Fibroblast of peridontal ligament (primary cell): ENCODE measurements at regions not wholly inside any gene's neighbourhood (a gene's known extent, or its start where the extent isn't known, plus 50 kb on each side); places are given as distances from the start of the nearest gene placed in this dataset.
"Not testable (repeated sequence)": the region's sequence is repeated elsewhere in the genome, so short reads cannot be mapped to it uniquely, and the experiment has no call there.

Experiments used
- DNase-seq: peaks from one replicate; pipeline ENCODE4 v3.0.0-alpha.2; 2010; ENCODE audit errors: extremely low read depth

GRCh38 chr21:18716578-18717138 is 313.1 kb upstream of the TMPRSS15 start:
- no peak for DNase-seq

DNA sequence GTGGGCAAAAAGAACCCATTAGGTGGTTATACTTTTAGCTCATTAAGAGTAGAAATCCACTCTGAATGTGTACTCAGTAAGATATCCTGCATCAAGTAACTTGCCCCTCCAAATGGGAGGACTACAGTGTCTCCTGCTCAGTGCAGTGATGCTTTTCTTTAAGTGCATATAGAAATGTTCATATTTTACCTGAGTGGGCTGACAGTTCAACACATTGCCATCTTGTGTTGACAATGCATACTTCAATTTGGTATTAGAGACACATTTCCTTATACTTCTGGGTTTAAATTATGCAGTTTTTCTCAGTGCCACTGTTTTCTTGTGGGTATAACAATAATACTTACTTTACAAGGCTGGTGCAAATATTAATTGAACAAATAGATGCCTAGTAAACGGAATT is 318.6 kb upstream of the TMPRSS15 start:
- no peak for DNase-seq

DNA sequence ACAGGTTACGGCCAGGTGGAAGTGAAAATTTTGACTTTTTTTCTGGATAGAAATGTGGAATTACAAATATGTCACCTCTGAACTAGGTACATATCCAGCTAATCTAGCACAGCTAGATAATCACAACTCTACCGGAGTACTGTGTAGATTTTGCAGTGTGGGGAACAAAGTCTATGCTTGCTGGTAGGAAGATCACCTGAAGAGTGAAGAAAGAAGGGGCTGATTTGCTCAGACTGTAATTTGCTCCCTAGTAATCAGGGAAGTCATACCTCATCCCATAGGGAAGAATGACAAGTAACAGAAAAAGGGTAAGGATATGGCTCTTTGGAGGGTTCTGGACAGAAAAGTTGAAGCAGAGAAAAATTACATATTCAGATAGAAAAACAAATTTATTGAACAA is 319.6 kb upstream of the TMPRSS15 start:
- no peak for DNase-seq

DNA sequence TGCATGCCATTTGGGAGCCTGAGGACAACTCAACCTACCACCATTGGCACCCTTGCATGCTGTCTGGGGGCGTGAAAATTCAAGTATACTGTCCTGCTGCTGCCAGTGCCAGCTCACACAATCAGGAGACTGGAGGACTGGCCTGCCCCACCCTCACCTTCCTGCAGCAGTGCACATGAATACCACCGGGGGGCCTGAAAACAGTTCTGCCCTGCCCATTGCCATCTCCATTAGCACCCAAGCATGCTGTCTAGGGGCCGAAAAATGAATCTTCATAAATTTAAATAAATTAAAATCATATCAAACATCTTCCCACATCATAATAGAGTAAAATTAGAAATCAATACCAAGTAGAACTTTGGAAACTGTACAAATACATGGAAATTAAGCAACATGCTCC is 322.1 kb upstream of the TMPRSS15 start:
- no peak for DNase-seq

DNA sequence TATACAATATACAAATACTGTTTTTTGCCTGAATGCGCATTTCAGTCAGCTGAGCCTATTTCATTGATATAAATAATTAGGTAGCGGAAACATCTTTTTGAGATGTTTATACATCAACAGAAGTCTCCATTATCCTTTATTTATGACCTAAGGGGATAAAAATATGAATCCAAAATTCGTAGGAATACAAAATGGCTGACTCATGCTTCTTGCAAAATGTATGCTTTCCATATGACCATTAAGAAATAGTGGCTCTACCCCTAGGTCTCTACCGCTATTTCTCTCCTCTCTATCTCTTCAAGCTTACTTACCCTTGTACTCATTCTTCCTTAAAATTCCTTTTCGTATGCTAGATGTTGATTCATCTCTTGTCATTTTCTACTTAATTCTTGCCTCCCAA is 338.4 kb upstream of the TMPRSS15 start:
- DNase-seq, result no peak

GRCh38 chr21:18743531-18743930 is 339.9 kb upstream of the TMPRSS15 start:
- DNase-seq, result no peak

DNA sequence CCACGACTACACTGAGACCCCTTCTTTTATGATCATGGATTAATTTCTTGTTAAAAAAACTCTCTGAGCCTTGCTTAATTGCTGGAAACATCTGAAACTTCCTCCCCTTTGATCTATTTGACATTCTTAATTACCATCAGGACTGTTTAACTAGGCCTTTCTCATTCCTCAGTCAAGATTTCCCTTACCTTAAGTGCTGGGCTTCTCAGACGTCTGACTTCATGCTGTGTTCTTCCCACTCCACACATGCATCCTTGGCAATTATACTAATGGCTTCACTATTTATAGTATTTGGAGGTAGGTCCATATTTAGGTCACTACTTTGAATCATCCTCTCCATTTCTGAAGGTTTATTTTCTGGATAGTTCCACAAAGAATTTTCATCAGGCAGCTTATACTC is 341.3 kb upstream of the TMPRSS15 start:
- DNase-seq, result no peak

DNA sequence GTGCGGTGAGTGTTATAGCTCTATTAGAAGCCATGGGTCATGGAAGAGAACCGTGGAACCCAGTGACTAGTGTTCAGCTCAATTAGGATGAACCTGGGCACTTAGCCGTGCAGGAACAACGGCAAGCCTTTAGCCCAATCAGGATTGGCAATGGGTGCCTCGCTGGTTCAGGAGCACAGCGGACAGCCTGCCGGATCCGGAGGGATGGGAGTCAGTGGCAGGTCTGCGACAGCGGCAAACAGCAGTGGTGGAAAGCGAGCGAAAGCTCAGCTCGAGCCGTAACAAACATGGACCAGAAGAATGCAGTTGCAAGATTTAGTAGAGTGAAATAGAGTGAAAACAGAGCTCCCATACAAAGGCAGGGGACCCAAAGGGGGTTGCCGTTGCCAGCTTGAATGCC is 349.3 kb upstream of the TMPRSS15 start:
- not testable (repeated sequence) for DNase-seq

- not testable (repeated sequence) for DNase-seq
Measured at GRCh38 chr21:18756272-18756671, 352.7 kb upstream of the TMPRSS15 start.

GRCh38 chr21:18759267-18759666 is 355.7 kb upstream of the TMPRSS15 start:
- no peak for DNase-seq

DNA sequence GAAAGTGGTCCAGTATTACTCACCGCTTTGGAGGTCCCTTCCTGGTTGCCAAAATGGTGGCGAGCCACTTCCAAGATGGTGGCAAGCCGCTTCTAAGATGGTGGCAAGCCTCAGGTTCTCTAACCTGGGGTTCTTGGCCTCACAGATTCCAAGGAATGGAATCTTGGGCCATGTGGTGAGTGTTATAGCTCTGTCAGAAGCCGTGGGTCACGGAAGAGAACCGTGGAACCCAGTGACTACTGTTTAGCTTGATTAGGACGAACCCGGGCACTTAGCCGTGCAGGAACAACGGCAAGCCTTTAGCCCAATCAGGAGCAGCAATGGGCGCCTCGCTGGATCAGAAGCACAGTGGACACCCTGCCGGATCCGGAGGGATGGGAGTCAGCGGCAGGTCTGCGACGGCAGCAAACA is 356.2 kb upstream of the TMPRSS15 start:
- no peak for DNase-seq

DNA sequence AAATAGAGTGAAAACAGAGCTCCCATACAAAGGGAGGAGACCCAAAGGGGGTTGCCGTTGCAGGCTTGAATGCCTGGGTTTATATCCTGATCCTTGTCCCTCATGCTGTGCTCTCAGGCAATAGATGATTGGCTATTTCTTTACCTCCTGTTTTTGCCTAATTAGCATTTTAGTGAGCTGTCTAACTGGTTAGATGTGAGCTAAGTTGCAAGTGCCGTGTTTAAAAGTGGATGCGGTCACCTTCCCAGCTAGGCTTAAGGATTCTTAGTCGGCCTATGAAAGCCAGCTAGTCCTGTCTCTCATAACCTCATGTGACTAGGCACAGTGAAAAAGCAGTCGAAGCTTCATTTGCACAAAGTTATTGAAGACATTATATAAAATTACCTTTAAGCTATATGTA is 356.7 kb upstream of the TMPRSS15 start:
- no peak for DNase-seq

- DNase-seq, result no peak
Measured at GRCh38 chr21:18764720-18765119, 361.1 kb upstream of the TMPRSS15 start.

DNA sequence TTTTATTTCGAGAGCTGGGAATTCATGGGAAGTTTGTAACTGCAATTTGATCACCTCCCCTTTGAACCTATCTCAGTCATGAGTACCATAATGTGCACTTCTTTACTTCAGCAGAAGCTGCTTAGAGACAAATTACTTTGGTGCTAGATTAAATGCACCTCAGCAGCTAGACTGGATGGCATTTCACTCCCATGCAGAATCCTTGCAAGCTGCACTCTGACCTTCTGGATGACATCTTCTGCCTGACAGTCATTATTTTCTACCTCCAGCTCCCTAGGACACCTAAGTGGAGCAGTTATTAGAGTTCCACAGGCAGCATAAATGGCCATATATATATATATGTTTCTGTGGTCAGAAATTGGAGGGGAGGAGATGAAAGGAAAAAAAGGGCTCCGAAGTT is 366.0 kb upstream of the TMPRSS15 start:
- no peak for DNase-seq

- DNase-seq, result no peak
Measured at GRCh38 chr21:18771845-18772380, 368.3 kb upstream of the TMPRSS15 start.

DNA sequence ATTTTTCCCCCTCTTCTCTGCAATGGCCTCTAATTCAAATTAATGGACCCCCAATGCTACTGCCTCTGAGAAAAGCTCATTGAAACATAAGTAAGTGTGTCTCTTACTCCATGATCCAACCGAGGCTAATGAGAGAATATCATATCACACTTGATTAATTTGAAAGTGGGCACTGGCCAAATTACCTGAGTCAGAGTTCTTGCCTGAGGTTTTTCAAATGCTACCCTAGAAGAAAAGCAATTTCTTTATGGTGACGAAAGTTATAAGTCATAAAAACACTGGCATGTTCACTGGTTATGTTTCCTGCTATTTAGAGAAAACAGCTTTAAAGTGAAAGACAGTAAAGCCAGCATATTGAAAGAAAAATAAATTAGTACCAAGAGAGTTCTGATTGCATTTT is 368.8 kb upstream of the TMPRSS15 start:
- no peak for DNase-seq

GRCh38 chr21:18772897-18773296 is 369.3 kb upstream of the TMPRSS15 start:
- DNase-seq, result no peak

GRCh38 chr21:18776936-18777335 is 373.4 kb upstream of the TMPRSS15 start:
- no peak for DNase-seq

GRCh38 chr21:18782721-18783120 is 379.1 kb upstream of the TMPRSS15 start:
- DNase-seq, result no peak

GRCh38 chr21:18801468-18801867 is 397.9 kb upstream of the TMPRSS15 start:
- DNase-seq, result no peak

DNA sequence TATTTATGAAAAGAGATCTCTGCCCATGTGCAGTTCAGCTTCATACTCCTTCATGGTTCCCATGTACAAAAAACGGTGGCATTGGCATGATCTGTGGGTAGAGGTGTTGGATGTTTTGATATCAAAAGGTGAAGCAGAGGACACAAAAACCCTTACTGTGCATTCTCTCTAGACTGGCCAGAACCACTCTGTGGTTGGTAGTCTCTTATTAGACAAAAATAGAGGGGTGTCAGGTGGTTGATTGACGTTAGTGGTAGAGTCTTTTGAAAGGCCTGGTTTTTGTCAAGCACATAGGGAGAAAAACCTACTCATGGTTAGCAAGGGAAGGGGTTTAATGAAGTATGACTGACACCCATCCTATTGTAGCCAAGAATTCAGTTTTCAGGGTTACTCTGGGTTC is 400.0 kb upstream of the TMPRSS15 start:
- no peak for DNase-seq

GRCh38 chr21:18810136-18810535 is 406.6 kb upstream of the TMPRSS15 start:
- no peak for DNase-seq

DNA sequence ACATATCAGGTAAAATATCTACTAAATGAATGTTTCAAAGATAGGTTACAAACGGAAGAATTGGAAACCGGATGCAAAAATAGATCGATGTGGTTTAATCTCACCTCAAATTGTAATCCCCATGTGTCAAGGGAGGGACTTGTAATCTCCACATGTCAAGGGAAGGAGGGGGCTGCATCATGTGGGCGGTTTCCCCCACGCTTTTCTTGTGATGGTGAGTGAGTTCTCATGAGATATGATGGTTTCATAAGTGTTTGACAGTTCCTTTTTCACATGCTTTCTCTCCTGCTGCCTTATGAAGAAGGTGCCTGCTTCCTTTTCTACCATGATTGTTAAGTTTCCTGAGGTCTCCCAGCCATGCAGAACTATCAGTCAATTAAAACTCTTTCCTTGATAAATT is 408.7 kb upstream of the TMPRSS15 start:
- no peak for DNase-seq

DNA sequence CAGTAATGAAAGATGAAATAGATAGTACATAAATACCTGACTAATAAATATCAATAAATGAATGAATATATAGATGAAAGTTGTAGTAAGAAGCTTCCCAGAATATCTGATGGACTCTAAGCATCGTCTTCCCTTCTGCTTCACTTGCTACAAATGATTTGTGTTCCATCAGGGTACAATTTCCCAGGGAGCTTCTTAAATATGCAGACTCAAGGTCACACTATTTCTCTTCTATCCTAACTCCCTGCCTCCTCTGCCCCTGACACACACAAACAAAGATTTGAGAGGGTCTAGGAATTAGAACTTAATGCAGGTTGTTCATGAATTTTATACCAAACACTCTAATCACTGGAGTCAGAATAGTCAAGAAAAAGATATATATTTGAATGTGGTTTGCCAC is 415.9 kb upstream of the TMPRSS15 start:
- no peak for DNase-seq
